ENCODE measurements at regions not wholly inside any gene's neighbourhood (a gene's known extent, or its start where the extent isn't known, plus 50 kb on each side); places are given as distances from the start of the nearest gene placed in this dataset.

- no peak for DNase-seq (ENCODE audit: low read depth, low spot score)
Measured at GRCh38 chr7:97620495-97620894, 111.4 kb upstream of the TAC1 start.

- no peak for DNase-seq (ENCODE audit: low read depth, low spot score)
Measured at GRCh38 chr7:97623333-97623732, 108.6 kb upstream of the TAC1 start.

- no peak for DNase-seq (ENCODE audit: low read depth, low spot score)
Measured at GRCh38 chr7:97630116-97630515, 101.8 kb upstream of the TAC1 start.

GRCh38 chr7:97635622-97636021, 96.3 kb upstream of the TAC1 start:
- no peak for DNase-seq (ENCODE audit: low read depth, low spot score)

DNA sequence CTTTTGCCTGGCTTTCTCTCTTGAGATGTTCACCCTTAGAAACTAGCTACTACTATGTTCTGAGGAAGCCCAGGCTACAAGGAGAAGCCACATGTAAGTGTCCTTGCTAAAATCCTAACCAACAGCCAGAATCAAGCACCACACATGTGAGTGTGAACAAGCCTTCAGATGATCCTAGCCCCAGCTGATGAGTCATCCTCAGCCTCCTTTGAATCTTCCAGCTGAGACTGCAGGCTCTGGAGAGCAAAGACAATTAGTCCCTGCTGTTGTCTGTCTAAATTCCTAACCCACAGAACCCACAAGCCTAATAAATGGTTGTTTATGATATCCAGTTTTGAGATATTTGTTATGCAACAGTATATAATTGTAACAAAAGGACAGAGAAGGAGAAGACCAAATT, 92.8 kb upstream of the TAC1 start:
- no peak for DNase-seq (ENCODE audit: low read depth, low spot score)

- DNase-seq (ENCODE audit: low read depth, low spot score), result no peak
Measured at GRCh38 chr7:97659363-97660045, 72.4 kb upstream of the TAC1 start.

- DNase-seq (ENCODE audit: low read depth, low spot score), result no peak
Measured at GRCh38 chr7:97667359-97667758, 64.5 kb upstream of the TAC1 start.

DNA sequence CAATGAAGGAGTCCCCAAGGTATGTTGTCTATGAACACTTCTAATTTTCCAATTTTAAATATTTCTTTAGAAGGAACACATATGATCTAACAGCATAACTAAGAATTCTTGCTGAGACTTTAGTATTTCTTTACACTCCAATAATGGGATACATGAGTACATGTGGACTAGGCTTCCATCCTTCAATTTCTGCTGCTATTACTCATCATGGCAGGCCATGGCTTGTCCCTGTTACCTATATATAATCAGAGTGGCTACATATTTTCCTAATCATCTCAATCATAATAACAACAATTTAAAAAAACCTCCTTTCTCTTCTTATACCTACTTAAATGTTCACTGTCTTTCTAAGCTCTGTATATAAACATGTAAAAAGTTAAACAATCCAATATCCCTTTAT, 60.3 kb upstream of the TAC1 start:
- DNase-seq (ENCODE audit: low read depth, low spot score), result no peak

DNA sequence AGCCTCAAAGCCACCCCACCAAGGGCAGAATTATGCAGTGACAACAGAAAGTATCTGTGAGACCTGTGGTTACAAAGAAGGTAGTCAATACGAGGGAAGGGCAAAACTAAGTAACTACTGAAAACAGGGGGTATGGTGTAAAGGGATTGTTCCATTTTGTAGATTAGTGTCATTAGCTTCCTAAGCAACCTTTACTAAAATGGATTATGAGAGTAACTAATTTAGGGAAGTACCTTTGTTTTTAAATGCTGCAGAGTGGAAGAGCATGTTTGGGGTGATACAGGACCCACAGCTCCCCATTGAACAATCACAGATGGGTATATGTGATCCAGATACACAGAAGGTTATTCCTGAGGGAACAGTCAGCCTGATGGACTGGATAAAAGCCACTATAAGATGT, 51.3 kb upstream of the TAC1 start:
- DNase-seq (ENCODE audit: low read depth, low spot score), result no peak

Measured in pulmonary artery endothelial cell (primary cell).